ENCODE measurements at regions not wholly inside any gene's neighbourhood (a gene's known extent, or its start where the extent isn't known, plus 50 kb on each side); places are given as distances from the start of the nearest gene placed in this dataset.

DNA sequence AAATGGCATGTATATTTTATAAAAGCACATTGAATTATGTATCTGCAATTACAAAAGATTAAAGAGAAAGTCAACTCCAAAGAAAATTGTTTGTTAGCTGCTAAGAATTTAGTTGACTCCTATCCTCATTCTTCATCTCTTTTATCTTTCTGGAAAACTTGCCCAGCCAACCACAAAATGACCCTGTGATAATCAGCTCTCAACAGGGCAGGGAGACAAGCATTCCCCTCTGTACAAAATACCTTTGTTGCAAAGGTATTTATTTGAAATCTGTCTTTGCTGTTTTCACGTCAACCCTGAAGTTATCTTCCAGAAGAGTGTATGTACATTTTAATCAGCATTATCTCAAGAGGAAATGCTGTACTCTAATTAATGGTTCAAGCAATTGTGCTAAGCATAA lies 191.1 kb upstream of the DDI1 start:
- TF ChIP-seq, protein P1, sequence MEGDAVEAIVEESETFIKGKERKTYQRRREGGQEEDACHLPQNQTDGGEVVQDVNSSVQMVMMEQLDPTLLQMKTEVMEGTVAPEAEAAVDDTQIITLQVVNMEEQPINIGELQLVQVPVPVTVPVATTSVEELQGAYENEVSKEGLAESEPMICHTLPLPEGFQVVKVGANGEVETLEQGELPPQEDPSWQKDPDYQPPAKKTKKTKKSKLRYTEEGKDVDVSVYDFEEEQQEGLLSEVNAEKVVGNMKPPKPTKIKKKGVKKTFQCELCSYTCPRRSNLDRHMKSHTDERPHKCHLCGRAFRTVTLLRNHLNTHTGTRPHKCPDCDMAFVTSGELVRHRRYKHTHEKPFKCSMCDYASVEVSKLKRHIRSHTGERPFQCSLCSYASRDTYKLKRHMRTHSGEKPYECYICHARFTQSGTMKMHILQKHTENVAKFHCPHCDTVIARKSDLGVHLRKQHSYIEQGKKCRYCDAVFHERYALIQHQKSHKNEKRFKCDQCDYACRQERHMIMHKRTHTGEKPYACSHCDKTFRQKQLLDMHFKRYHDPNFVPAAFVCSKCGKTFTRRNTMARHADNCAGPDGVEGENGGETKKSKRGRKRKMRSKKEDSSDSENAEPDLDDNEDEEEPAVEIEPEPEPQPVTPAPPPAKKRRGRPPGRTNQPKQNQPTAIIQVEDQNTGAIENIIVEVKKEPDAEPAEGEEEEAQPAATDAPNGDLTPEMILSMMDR (conservative IDR thresholded peaks at IDR 0.05; ENCODE audit: low read length) = no peak
- TF ChIP-seq EZH2phosphoT487 (IDR thresholded peaks at IDR 0.05; ENCODE audit: borderline replicate concordance, low read depth, low read length) = no peak

Data from OCI-LY7 (cell line).